Stomach smooth muscle (tissue), 2 donors: ENCODE measurements at regions not wholly inside any gene's neighbourhood (a gene's known extent, or its start where the extent isn't known, plus 50 kb on each side); places are given as distances from the start of the nearest gene placed in this dataset.

Experiments used
- H3K27ac ChIP-seq: one replicate; pipeline ENCODE4 v1.7.0; 2013; ENCODE audit warnings: mild to moderate bottlenecking, low read length, inconsistent platforms
- H3K27me3 ChIP-seq, 2 donors: one replicate each; pipeline ENCODE4 v1.7.0; 2013; ENCODE audit warnings: low read length in 2 of 2; ENCODE audit not compliant: insufficient read depth in 2 of 2, control insufficient read depth in 1 of 2
- H3K36me3 ChIP-seq, 2 donors: one replicate each; pipeline ENCODE4 v1.7.0; 2013; ENCODE audit warnings: low read length in 2 of 2; ENCODE audit not compliant: control insufficient read depth in 2 of 2, insufficient read depth in 2 of 2
- H3K4me1 ChIP-seq: one replicate; pipeline ENCODE4 v1.7.0; 2013; ENCODE audit warnings: low read length; ENCODE audit not compliant: control insufficient read depth, insufficient read depth
- H3K4me3 ChIP-seq, 2 donors: one replicate each; pipeline ENCODE4 v1.7.0; 2013; ENCODE audit warnings: low read length in 2 of 2
- H3K9ac ChIP-seq, 2 donors: one replicate each; pipeline ENCODE4 v1.7.0; 2013; ENCODE audit warnings: low read length in 2 of 2, mild to moderate bottlenecking in 1 of 2
- H3K9me3 ChIP-seq, 2 donors: one replicate each; pipeline ENCODE4 v1.7.0; 2013; ENCODE audit warnings: low read length in 2 of 2; ENCODE audit not compliant: control insufficient read depth in 2 of 2
- donor health status: healthy.
- donor health status: Pancreatic carcinoma.

- Histone ChIP-seq H3K9me3 (no peaks in the 10 kb centered on the region), H3K27ac (no peak overlapping the region), H3K27me3 (no peaks in the 10 kb centered on the region), H3K4me3 (no peak overlapping the region), H3K4me1 (no peaks in the 10 kb centered on the region), H3K9ac (no peak overlapping the region), H3K36me3 (no peaks in the 10 kb centered on the region)
These were observed 140.8 kb upstream of the CDH5 start for GRCh38 chr16:66225696-66226095.

DNA sequence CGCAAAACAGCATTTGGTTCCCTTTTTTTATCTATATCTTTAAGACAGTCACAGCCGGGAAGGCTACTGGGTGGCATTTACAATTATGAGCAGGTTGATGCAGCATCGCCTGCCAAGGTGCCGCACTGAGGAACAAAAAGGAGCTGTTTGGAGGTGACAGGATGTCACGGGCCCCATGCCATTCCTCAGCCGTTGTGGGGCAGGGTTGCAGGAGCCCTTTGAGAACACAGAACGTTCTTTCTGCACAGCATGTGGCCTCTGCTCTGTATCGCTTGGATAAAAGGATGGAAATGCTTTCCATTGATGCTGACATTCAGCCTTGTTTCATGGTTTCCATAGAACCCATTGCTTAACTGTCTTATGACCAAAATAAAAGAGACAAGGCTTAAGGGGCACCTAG is 141.9 kb upstream of the CDH5 start:
- Histone ChIP-seq H3K4me3 (no peak overlapping the region), H3K27ac (no peak overlapping the region), H3K27me3 (no peaks in the 10 kb centered on the region), H3K9me3 (no peaks in the 10 kb centered on the region), H3K36me3 (no peaks in the 10 kb centered on the region), H3K9ac (no peak overlapping the region), H3K4me1 (no peaks in the 10 kb centered on the region)

DNA sequence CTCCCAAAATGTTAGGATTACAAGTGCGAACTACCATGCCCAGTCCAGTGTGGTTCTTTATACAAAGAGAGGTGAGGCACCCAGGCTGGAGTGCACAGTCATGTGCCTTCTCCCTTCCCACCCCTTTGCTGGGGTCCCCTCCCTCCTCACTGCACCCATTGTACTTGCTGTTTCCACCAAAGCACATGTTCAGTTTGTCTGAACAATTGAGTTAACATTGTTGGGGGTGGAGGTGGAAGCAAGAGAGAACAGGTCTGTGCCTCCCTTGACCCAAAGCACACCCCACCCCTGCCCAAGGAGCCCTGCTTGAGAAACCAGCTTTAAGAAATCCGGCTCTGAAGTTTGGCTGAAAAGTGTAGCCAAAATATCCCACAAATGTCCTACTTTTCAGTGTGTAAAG is 142.3 kb upstream of the CDH5 start:
- no peaks in the 10 kb centered on the region for H3K4me1 ChIP-seq
- H3K27ac ChIP-seq, result no peak overlapping the region
- no peaks in the 10 kb centered on the region for H3K36me3 ChIP-seq
- H3K9ac ChIP-seq, result no peak overlapping the region
- H3K9me3 ChIP-seq, result no peaks in the 10 kb centered on the region
- H3K27me3 ChIP-seq, result no peaks in the 10 kb centered on the region
- no peak overlapping the region for H3K4me3 ChIP-seq

- Histone ChIP-seq H3K4me1 (no peaks in the 10 kb centered on the region), H3K27me3 (no peaks in the 10 kb centered on the region), H3K4me3 (no peak overlapping the region), H3K9ac (no peak overlapping the region), H3K9me3 (no peaks in the 10 kb centered on the region), H3K36me3 (no peaks in the 10 kb centered on the region), H3K27ac (no peak overlapping the region)
These were observed 143.2 kb upstream of the CDH5 start for GRCh38 chr16:66223176-66223780.

DNA sequence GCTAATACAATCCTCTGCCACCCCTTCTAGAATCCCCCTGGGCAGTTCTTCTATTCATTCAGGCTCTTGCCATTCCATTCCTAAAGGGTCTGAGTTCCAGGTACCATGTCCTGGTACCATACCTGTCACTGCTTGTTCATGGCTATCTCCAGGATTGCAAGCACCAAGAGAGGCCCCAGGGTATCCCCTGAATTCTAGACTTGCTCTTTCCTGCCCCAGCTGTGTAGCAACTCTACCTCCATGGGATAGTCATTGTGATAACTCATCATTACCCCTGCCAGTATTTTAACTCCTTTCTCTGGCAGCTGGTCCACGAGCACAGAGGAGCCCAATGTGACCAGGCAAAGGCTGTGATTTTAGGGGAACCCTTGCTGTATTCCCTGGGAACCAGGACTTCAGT is 143.7 kb upstream of the CDH5 start:
- Histone ChIP-seq H3K36me3 (no peaks in the 10 kb centered on the region), H3K9ac (no peak overlapping the region), H3K27me3 (no peaks in the 10 kb centered on the region), H3K9me3 (no peaks in the 10 kb centered on the region), H3K4me3 (no peak overlapping the region), H3K4me1 (no peaks in the 10 kb centered on the region), H3K27ac (no peak overlapping the region)

DNA sequence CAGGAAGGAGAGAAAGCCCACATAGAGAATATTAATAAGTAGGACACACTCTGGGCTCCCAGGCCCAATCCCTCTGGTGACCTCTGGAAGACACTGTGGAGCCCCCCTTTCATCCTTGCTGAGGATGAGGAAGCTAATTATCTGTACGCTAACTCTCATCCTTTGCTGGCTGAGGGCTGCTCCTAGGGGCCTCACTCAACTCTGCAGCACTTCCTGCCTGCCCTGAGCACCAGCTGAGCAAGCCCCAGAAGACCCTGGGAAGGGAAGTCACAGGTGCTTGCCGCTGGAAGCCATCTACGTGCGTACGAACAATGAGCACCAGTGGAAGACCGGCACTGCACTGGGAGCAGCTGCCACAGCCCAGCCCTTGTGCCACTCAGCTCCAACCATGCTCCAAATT is 145.8 kb upstream of the CDH5 start:
- no peaks in the 10 kb centered on the region for H3K4me1 ChIP-seq
- no peaks in the 10 kb centered on the region for H3K36me3 ChIP-seq
- no peaks in the 10 kb centered on the region for H3K27me3 ChIP-seq
- H3K9ac ChIP-seq, result no peak overlapping the region
- no peak overlapping the region for H3K27ac ChIP-seq
- H3K4me3 ChIP-seq, result no peak overlapping the region
- H3K9me3 ChIP-seq, result no peaks in the 10 kb centered on the region

GRCh38 chr16:66219491-66219890 is 147.0 kb upstream of the CDH5 start:
- H3K36me3 ChIP-seq, result no peaks in the 10 kb centered on the region
- H3K4me1 ChIP-seq, result no peaks in the 10 kb centered on the region
- no peak overlapping the region for H3K27ac ChIP-seq
- no peak overlapping the region for H3K9ac ChIP-seq
- H3K4me3 ChIP-seq, result no peak overlapping the region
- H3K9me3 ChIP-seq, result no peaks in the 10 kb centered on the region
- no peaks in the 10 kb centered on the region for H3K27me3 ChIP-seq

DNA sequence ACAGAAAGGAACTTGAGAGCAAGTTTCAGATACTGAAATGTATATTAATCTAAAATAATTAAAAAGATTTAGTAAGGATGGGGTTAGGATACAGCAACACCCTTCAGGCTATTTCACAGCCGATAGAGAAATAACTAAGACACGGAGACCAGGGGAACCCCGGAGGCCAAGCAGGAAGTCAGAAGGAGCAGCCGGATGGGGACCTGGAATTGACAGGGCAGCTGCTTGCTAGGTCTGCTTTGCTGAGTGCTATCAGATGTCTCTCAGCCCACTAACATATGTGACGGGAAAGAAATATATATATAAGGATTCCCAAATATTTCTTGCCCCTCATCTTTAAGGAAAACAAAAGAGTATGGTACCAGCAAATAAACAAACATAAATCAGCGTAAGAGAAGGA is 154.1 kb upstream of the CDH5 start:
- no peaks in the 10 kb centered on the region for H3K4me1 ChIP-seq
- no peaks in the 10 kb centered on the region for H3K9me3 ChIP-seq
- no peak overlapping the region for H3K9ac ChIP-seq
- no peak overlapping the region for H3K27ac ChIP-seq
- H3K36me3 ChIP-seq, result no peaks in the 10 kb centered on the region
- H3K27me3 ChIP-seq, result no peaks in the 10 kb centered on the region
- no peak overlapping the region for H3K4me3 ChIP-seq

GRCh38 chr16:66211651-66212050 is 154.8 kb upstream of the CDH5 start:
- Histone ChIP-seq H3K4me1 (peaks cover 2% of the 10 kb centered on the region), H3K27me3 (no peaks in the 10 kb centered on the region), H3K36me3 (no peaks in the 10 kb centered on the region), H3K9me3 (no peaks in the 10 kb centered on the region), H3K9ac (no peak overlapping the region), H3K4me3 (no peak overlapping the region), H3K27ac (no peak overlapping the region)

GRCh38 chr16:66207883-66208265 is 158.6 kb upstream of the CDH5 start:
- Histone ChIP-seq H3K27ac (no peak overlapping the region), H3K4me3 (no peak overlapping the region), H3K9me3 (no peaks in the 10 kb centered on the region), H3K27me3 (no peaks in the 10 kb centered on the region), H3K9ac (no peak overlapping the region), H3K36me3 (no peaks in the 10 kb centered on the region), H3K4me1 (peaks cover 2% of the 10 kb centered on the region)

DNA sequence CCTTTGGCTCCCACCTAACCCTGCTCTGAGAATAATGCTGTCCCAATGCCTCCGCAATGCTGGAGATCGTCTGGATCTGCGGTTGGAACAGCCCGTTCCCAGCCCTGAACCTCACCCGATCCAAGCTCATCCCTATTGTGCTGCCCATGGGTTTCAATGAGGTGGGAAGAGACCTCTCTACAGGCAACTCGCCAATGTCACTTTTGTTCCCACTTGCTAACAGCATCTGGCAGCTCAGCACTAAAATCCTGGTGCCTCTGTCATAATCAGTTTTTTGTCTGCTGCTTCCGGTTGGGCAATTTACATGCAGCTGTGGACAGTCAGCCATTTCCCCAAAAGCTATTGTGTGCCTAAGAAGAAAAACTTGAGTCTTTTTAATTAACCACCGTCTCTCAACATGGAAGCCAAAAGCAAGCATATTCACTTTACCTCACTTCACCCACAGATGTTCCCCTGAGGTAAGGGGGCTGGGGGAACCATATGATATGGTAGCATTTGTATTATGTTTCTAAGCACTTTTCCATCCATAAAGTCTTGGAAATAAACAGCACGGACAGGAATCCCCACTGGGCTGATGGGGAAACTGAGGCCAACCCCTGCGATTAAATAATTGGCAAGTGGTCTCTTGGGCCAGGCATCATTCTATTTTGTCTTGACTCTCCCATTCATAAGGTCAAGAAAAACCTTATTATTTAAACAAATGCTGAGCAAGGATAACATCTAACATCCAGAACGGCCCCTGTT is 159.2 kb upstream of the CDH5 start:
- H3K27ac ChIP-seq, result no peak overlapping the region
- H3K9me3 ChIP-seq, result no peaks in the 10 kb centered on the region
- H3K4me1 ChIP-seq, result peaks cover 2% of the 10 kb centered on the region
- no peak overlapping the region for H3K9ac ChIP-seq
- no peaks in the 10 kb centered on the region for H3K27me3 ChIP-seq
- no peaks in the 10 kb centered on the region for H3K36me3 ChIP-seq
- no peak overlapping the region for H3K4me3 ChIP-seq
